Ovary (tissue), 7 donors: ENCODE measurements at regions not wholly inside any gene's neighbourhood (a gene's known extent, or its start where the extent isn't known, plus 50 kb on each side); places are given as distances from the start of the nearest gene placed in this dataset.

Experiments used
- DNase-seq, 5 donors: peaks; one replicate each; pipeline ENCODE4 v3.0.0-alpha.2; 2019 to 2020
- H3K27ac ChIP-seq, 2 donors: fragments of 200-600 bp; one replicate each; pipeline versions ENCODE4 v1.5.1 to v1.8.0; 2019 to 2022
- H3K27me3 ChIP-seq: fragments of 200-600 bp; one replicate; pipeline ENCODE4 v1.8.0; 2022
- H3K36me3 ChIP-seq: fragments of 200-600 bp; sonication (generic); one replicate; pipeline ENCODE4 v1.5.1; 2019
- H3K4me1 ChIP-seq: one replicate; pipeline ENCODE4 v1.8.1; 2013; ENCODE audit warnings: mild to moderate bottlenecking, moderate library complexity; ENCODE audit not compliant: insufficient read depth
- H3K4me3 ChIP-seq: fragments of 200-600 bp; sonication (generic); one replicate; pipeline ENCODE4 v1.5.1; 2017
- H3K9me3 ChIP-seq, 2 donors: fragments of 200-600 bp in 1 of 2; sonication (generic) in 1 of 2; one replicate each; pipeline versions ENCODE4 v1.5.1 to v1.8.1; 2013 to 2019; ENCODE audit warnings: mild to moderate bottlenecking in 1 of 2, moderate library complexity in 1 of 2
- CTCF ChIP-seq, 3 donors: fragments of 450-650 bp in 2 of 3; fragments of 200-600 bp in 1 of 3; IDR thresholded peaks; one replicate each; pipeline versions ENCODE4 v1.5.1 to v1.8.0; 2016 to 2022; ENCODE audit warnings: antibody characterized with exemption in 3 of 3, mild to moderate bottlenecking in 1 of 3
- EP300 ChIP-seq: sonication (generic); formaldehyde crosslinking; IDR thresholded peaks from one replicate; pipeline ENCODE4 v1.6.1; 2017; ENCODE audit warnings: antibody characterized with exemption
- POLR2A ChIP-seq: fragments of 450-650 bp; IDR thresholded peaks from one replicate; pipeline ENCODE4 v1.6.1; 2017; ENCODE audit warnings: antibody characterized with exemption, mild to moderate bottlenecking, moderate library complexity
- WGBS, 3 donors: extraction: QIAGEN DNeasy Blood & Tissue Kit in 1 of 3; methylation state at CpG; one replicate each; pipeline versions ENCODE4 v1.1.5 to v1.1.7; 2013 to 2017; 5-methylcytosine and 5-hydroxymethylcytosine counted together
- intact Hi-C, 4 donors: fragments of 100-400 bp; cut with DNase I; formaldehyde crosslinking; loops; one replicate each; pipeline versions ENCODE4 v1.11.0 to v1.15.1; 2022 to 2023
- donor health status: DM: no; HTN: no; CAD: no; lungs with moderate emphysema.
- donor health status: DM: no; HTN: no; CAD: no.
- donor health status: Bipolar disorder and iron deficiency.
- donor health status: DM: no; HTN: no; CAD: no.
- donor health status: DM: yes; HTN: yes; CAD: no.

GRCh38 chr4:29304595-29304994, 1415.6 kb upstream of the PCDH7 start:
- Histone ChIP-seq H3K4me3 (no peak overlapping the region), H3K27me3 (no peaks in the 10 kb centered on the region), H3K9me3 (no peaks in the 10 kb centered on the region), H3K36me3 (no peaks in the 10 kb centered on the region), H3K4me1 (no peaks in the 10 kb centered on the region), H3K27ac (no peak overlapping the region)
- no peak for DNase-seq
- WGBS, 3 donors: 69 to 72% (median 69%) methylated on average over 3 of the region's 3 CpGs
- TF ChIP-seq CTCF (IDR thresholded peaks at IDR 0.05) (no peak), EP300 (no peak), POLR2A (no peak)
- intact Hi-C loops: no loop called here

DNA sequence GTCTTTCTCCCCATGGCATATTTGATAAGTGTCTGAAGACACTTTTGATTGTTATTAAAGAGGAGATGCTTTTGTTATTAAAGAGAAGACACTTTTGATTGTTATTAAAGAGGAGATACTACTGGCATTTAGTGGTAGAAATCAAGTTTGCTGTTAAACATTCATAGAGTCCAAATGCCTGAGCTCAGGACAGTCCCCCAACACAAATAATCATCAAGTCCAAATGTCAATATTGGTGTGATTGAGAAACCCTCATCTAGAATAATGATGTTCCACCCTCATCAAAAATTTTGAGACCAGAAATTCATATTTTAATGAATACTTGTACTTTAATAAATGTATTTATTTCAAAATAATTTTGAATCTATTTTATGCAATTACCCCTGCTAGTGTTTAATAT, 1412.9 kb upstream of the PCDH7 start:
- intact Hi-C loops: no loop called here
- TF ChIP-seq POLR2A (no peak), EP300 (no peak), CTCF (IDR thresholded peaks at IDR 0.05) (no peak)
- no peak for DNase-seq
- Histone ChIP-seq H3K4me3 (no peak overlapping the region), H3K27ac (no peak overlapping the region), H3K4me1 (no peaks in the 10 kb centered on the region), H3K27me3 (no peaks in the 10 kb centered on the region), H3K36me3 (no peaks in the 10 kb centered on the region), H3K9me3 (no peaks in the 10 kb centered on the region)

DNA sequence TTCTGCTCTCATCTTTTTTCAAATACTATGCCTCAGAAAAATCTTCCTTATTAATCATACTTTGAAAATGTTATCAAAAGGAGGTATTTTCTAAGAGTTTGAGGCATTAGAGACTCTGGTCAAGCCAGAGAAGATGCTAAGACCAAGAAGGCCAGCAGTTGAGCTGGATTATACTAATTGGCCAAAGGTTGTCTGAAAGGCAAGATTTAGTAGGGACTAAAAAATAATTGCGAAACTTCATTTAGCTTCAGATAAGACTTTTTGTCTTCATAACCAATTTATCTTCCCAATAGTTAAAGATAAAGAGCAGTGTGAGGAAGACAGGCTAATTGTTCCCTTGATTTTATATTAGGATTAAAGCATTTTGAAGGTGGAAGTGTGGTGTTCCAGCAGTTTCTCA, 1412.4 kb upstream of the PCDH7 start:
- Histone ChIP-seq H3K9me3 (no peaks in the 10 kb centered on the region), H3K4me1 (no peaks in the 10 kb centered on the region), H3K4me3 (no peak overlapping the region), H3K27ac (no peak overlapping the region), H3K27me3 (no peaks in the 10 kb centered on the region), H3K36me3 (no peaks in the 10 kb centered on the region)
- no peak for TF ChIP-seq EP300
- intact Hi-C loops: no loop called here
- no peak for DNase-seq
- 45 to 56% (median 52%) methylated on average over 1 of the region's 1 CpG for WGBS, 3 donors

- DNase-seq: no peak
- no peaks in the 10 kb centered on the region for H3K4me1 ChIP-seq
- H3K27ac ChIP-seq: no peak overlapping the region
- TF ChIP-seq EP300 (no peak), CTCF (IDR thresholded peaks at IDR 0.05) (no peak), POLR2A (no peak)
- no peaks in the 10 kb centered on the region for H3K36me3 ChIP-seq
- WGBS, 3 donors: 69 to 79% (median 75%) methylated on average over 3 of the region's 3 CpGs
- H3K9me3 ChIP-seq: no peaks in the 10 kb centered on the region
- no peaks in the 10 kb centered on the region for H3K27me3 ChIP-seq
- no peak overlapping the region for H3K4me3 ChIP-seq
- intact Hi-C loops: no loop called here
These were observed 1411.1 kb upstream of the PCDH7 start for GRCh38 chr4:29309050-29309449.

DNA sequence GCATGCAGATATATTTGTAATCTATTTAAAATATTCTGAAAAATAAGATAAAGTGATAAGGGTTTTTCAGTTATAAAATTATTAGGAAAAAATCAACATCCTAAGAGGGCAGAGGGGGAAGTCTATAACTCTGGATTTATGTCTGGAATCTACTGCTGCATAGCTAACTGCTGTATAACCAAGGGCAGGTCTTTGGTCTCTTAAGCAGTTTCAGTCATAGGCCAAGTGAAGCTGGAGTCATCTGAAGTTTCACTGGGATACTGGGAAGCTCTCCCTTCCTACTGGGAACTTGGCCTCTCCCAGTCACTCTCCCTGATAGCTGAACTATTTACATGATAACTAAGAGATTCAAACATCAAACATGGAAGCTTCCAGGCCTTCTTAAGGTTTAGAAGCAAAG, 1409.9 kb upstream of the PCDH7 start:
- no peak for DNase-seq
- H3K9me3 ChIP-seq: no peaks in the 10 kb centered on the region
- H3K4me3 ChIP-seq: no peak overlapping the region
- no peak overlapping the region for H3K27ac ChIP-seq
- intact Hi-C loops: no loop called here
- H3K27me3 ChIP-seq: no peaks in the 10 kb centered on the region
- TF ChIP-seq POLR2A (no peak), EP300 (no peak), CTCF (IDR thresholded peaks at IDR 0.05) (no peak)
- no peaks in the 10 kb centered on the region for H3K36me3 ChIP-seq
- H3K4me1 ChIP-seq: no peaks in the 10 kb centered on the region
